Effector CD4-positive, alpha-beta T cell (primary cell): ENCODE measurements at regions not wholly inside any gene's neighbourhood (a gene's known extent, or its start where the extent isn't known, plus 50 kb on each side); places are given as distances from the start of the nearest gene placed in this dataset.
"Not testable (repeated sequence)": the region's sequence is repeated elsewhere in the genome, so short reads cannot be mapped to it uniquely, and the experiment has no call there.

Source experiments
- DNase-seq: peaks from one replicate; pipeline ENCODE4 v3.0.0-alpha.2; 2020

DNA sequence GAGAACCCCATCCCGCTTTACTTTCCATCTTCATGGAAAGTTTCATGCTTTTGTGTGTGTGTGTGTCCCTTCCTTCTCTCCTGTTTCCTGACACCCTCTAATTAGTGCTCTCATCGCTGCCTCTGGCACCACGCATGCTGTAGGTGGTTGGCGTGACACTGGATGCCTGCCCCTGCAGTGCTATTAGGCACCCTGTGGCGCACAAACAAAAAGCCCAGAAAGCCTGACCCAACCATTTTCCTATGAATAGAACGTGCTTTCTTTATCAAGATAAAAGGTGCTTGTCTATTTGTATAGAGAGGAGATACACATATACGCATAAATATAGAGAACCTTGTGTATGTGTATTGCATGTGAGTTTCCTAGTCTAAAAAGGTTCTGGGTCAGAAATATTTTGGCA, 120.8 kb upstream of the CDCA7L start:
- no peak for DNase-seq

DNA sequence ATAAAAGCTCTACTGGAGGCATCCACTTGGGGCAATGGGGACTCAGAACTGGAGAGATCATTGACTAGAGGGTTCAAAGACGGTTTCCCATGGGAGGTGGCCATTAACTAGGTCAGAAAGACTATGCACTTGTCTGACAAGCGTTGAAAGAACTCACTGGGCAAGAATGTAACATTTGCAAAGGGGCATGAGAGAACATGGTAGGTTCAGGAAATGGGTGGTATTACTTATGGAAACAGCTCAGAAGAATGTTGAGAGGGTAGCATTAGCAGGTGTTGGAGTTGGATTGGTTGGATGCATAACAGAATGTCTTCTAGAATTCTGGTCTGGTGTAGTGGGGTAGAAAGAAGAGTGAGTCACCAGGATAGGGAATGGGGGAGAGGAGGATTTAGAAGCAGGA, 119.1 kb upstream of the CDCA7L start:
- no peak for DNase-seq

DNA sequence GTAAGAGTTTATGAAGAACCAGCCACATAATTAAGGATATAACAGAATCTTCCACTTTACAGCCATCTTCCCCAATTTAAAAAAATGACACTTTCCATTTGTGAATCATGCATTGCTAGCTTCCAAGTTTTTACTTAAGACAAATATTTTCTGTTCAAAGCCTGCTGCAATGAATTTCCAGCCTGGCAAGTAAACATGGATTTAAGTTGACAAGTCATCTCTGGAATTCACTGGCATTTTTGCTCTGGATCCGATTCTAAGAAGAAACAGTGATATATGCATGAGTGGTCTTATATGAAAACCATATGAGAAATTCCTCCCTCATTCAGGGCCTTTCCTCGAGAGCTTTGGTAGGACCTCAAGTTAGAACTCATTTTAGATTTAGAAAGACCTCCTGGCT, 116.1 kb upstream of the CDCA7L start:
- DNase-seq: no peak

DNA sequence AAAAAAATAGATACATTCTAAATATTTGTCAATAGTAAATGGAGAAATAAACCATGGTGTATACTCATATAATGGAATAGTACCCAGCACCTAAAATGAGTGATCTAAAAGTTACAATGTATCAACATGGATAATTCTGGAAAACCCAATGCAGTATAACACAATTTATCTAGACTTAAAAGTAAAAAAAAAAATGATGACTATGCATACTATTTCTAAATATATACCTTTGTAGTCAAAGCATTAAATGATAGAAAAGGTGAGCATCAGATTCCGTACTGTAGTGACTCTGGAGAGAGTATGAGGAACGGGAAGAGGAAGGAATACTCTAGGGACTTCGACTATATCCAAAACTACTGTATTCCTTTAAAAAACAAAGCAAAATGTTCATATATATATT, 115.2 kb upstream of the CDCA7L start:
- DNase-seq: no peak

DNA sequence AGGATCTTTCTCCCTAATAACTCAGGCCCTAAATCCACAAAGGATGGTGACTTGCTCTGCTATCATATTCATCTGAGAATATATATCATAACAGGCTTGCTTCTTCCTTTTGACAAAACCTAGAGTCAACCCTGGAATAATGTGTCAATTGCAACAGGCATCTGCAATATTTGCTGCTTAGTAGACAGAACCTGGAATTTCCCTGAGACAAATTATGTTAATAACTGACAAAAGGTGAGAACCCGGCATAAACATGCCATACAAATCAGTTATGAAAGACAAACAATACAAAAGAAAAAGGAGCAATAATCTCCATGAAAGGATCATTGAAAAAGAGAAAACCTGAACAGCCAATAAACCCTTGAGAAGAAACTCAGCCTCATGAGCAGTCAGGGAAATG, 114.5 kb upstream of the CDCA7L start:
- no peak for DNase-seq

DNA sequence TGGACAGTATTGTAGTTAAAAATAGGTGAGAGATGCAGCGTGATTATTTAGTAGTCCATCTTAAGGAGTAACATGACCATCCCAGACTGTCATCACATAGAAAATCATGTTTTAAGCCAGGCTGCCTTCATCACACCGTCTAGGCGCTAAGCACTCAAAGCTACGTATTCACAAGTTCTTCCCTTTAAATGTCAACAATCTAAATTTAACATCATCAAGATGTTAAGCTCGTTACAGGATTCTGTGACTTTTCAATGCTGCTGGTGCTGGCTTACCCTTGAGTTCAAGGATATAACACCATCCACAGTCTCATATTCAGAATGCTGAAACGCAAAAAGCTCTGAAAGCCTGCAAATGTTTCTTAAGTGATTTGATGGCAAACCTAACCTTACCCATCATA, 109.5 kb upstream of the CDCA7L start:
- no peak for DNase-seq

DNA sequence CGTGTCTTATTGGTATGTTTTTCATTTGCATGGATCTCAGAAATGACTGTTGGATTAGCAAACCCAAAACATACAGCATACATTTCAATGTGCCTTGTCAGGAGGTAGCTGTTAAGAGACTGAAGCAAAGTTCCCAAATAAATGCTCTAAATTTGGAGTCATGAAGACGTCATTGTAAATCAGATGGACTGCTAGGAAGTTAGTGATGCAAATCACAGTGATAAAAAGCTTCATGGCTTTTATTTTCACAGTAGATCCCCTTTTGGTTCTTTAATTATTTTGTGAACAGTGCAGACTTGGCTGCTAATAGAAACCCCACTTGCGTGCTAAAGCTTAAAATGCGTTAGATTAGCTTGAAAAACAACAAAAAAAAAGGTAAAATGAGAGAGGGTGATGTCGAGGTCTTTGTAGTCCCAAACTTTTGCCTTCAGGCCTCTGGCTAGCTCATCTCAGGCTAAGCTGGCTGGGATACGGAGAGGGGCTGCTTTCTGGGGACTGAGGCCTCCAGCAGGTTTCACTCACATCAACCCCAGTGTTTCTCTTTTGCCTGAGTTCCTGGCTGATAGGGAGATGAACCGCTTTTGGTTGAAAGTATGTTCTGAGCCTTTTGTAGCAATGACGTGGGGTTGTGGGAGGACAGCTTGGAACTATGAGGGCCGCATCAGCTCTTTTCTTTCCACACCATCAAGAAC, 107.1 kb upstream of the CDCA7L start:
- no peak for DNase-seq

DNA sequence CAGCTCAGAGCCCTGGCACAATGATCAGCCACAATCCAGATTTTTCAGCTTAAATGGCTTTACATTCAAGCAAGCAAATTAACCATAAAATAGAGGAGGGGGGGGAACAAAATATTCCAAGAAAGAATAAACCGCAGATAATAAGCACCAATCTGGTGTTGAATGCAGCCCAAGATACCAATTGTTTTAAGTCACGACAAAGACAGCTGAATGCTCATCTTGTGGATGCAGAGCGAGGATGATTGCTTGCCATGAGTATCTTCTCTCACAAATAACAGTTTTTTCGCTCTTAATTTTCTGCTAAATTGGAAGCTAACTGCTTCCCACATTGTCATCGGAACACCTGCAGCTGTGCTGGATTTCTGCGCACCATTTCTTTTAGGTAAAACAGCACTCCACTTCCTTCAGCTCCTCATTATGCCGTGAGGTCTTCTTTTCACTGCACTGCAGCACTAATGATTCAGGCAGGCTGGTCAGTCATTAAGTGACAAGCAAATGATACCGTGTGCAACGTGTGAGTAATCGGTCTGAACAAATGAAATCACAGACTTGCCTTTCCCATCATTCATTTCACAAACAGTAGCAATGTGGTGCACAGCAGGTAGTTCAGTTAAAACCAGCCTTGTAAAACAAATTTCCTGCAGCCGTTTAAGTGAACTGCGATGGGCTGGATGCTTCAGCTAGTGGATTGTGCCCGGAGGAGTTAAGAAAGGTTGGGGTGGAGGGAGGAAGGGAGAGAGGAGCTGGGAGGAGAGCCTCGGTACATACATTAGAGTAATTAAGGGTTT, 106.4 kb upstream of the CDCA7L start:
- no peak for DNase-seq

DNA sequence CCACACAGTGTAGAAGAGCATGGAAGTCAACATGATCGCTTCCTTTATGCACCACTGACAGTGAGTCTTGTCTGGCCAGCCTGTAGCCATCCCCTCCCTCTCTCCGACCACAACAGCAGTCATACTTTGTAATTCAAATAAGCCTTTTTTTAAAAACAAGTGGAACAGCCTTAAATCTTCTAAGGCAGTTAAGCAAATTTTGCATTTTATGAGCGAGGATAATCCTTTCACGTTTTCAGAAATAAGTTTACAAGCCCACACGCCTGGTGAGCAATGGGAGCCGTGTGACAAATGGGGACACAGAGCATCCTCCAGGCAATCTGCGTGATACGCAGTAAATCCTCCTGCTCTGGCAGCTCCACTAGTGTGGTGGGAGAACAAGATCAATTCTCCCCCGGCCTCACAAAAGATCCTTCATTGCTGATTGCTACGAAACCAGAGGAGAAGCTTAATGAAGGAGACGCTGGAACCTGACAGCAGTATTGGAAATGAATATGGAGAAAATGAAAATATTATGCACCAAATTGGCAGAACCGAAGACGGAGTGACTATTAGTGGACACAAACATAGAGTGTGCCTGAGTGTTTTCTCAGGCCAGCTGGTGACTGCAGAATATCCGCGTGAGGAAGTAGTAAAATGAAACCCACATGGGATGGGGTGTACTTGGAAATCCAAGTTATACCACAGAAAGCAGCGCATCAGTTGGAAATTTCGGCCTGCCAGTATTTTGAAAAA, 104.2 kb upstream of the CDCA7L start:
- DNase-seq: no peak

DNA sequence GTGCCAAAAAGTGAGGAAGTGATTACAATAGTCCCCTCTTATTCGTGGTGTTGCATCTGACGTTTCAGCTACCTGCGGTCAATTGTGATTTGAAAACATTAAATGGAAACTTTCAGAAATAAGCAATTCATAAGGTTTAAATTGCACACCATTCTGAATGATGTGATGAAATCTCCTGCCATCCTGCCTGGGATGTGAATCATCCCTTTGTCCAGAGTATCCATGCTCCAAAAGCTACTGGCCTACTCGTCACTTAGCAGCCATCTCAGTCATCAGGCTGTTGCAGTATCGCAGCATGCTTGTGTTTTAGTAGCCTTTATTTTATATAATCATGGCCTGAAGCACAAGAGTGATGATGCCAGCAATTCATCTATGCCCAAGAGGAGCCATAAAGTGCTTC, 97.7 kb upstream of the CDCA7L start:
- no peak for DNase-seq

DNA sequence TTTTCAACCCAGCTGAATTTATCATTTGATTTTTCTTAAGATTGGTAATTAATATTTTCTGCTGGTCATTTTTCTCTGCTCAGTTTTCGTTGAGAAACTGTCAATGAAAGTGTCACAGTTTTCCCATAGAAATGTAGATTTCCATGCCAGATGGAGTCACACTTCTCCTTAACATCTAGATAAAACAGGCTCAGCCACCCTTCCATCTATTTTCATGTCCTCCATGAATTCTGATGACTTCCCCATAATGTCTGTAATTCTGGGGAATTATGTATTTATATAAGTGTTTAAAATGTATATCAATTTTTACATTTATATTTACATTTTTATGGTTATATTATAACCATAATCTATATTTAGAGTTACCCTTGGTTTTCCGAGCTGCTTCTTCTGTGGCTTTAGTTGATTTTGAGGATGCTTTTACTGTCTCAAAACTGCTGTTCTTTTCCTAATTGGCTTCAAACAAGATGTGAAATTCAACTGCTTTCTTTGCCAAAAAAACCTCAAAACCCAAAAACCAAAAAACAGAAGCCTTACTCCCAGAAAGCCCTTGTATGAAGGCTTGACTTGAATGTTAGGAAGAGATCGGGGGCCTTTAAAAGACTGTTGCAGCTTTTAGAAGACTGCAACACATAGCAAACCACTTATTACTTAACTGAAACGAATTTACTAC, 95.4 kb upstream of the CDCA7L start:
- no peak for DNase-seq

DNA sequence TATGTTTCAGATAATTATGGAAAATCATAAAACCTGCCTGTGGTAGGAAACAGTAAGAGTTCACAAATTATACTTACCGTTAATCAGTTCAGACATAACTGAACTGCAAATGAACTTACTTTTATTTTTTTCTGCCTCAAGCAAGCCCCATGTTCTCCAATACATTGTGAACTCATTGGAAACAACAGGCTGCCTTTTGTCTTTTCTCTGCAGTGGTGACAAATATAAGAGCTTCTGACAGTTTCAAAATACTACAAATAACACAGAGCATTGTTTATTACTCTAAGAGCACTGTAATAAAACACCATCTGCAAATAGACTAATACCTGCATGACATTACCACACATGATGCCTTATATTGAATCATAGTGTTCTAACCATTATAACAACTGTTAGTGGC, 94.0 kb upstream of the CDCA7L start:
- no peak for DNase-seq

DNA sequence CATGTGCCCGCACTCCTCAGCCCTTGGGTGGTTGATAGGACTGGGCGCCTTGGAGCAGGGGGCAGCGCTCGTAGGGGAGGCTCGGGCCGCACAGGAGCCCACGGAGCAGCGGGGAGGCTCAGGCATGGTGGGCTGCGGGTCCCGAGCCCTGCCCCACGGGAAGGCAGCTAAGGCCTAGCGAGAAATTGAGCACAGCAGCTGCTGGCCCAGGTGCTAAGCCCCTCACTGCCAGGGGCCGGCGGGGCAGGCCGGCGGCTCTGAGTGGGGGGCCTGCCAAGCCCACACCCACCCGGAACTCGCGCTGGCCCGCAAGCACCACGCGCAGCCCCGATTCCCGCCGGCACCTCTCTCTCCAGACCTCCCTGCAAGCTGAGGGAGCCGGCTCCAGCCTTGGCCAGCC, 86.7 kb upstream of the CDCA7L start:
- DNase-seq: not testable (repeated sequence)

DNA sequence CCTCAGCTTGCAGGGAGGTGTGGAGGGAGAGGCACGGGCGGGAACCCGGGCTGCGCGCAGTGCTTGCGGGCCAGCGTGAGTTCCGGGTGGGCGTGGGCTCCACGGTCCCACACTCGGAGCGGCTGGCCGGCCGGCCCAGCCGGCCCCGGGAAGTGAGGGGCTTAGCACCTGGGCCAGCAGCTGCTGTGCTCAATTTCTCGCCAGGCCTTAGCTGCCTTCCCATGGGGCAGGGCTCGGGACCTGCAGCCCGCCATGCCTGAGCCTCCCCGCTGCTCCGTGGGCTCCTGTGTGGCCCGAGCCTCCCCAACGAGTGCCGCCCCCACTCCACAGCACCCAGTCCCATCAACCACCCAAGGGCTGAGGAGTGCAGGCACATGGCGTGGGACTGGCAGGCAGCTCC, 83.0 kb upstream of the CDCA7L start:
- DNase-seq: not testable (repeated sequence)

DNA sequence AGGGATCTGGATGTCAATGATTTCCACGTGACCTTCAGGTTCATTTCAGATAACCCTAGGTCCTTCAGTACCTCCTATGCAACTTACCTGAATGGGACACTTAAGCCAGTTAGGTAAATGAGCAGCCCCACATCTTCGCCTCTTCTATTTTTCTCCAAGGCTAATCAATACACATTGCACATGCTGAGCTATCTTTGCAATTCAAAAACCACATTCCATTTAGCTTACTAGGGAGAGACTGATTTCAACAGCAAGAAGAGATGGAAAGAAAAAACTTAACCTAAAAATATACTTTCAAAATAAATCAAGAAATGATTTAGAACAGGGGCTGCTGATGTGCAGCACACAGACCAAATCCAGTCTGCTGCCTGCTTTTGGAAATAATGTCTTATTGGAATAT, 81.8 kb upstream of the CDCA7L start:
- DNase-seq: no peak

DNA sequence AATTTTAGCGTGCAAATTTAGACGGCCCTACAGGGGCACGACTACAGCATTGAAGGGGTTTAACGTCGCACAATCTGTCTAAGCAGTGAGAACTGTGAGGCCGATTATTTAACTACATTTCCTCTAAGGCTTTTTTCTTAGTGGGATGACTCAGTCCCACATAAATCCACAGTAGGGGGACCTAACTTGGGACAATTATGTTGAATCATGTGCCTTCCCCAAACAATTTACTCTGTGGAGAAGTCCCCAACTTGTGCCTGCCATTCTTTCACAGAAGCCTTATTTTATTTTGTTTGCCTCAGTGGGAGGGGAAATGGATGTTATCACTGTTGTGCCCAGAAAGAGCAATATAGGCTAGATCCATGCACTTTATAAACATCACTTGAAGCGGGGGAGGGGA, 80.3 kb upstream of the CDCA7L start:
- no peak for DNase-seq

DNA sequence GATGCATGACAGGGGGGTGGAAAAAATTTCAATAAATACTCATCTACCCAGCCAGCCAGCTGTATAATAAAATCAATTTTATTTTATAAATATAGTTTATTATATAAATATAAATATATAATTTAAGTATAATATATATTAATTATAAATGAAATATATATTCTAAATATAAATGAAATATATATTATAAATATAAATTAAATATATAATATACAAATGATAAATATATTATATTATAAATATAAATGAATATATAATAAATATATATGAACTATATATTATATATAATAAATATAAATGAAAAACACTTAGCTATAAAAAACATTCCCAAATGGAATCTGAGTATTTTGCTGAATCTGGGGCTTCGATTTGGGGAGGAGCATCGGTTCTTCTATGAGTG, 79.4 kb upstream of the CDCA7L start:
- no peak for DNase-seq

DNA sequence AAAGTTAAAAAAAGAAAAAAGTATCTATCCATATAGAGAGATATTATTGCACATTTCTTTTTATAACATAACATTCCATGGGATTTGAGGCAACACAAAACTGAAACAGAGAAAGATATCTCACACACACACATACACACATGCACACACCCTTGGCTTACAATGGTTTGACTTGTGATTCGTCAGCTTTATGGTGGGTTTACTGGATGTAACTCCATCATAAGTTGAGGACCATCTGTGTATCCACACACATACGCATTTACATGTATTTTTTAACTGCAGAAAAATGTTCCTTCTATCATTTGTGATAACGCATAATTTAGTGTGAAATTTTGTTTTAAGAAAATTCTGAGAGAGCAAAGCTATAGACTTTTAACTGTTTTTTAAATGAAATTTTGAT, 74.2 kb upstream of the CDCA7L start:
- no peak for DNase-seq

DNA sequence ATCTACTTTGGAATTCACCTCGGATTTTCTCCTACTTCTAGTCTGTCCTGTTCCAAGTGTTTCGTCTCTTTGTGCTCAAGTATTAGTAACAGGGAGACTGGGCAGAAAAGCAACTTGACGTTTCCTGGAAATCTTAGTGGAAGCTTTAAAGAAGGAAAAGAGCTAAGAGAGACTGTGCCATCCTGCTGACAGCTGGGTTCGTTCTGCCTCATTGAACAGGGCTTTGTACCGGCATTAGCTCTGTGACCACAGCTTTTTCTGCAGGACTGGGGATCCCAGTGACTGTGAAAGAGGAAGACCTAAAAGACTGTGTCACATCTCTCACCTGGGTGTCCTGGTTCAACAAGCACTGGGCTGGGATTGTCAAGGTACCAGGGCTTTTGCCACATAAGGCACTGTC, 70.8 kb upstream of the CDCA7L start:
- DNase-seq: no peak

DNA sequence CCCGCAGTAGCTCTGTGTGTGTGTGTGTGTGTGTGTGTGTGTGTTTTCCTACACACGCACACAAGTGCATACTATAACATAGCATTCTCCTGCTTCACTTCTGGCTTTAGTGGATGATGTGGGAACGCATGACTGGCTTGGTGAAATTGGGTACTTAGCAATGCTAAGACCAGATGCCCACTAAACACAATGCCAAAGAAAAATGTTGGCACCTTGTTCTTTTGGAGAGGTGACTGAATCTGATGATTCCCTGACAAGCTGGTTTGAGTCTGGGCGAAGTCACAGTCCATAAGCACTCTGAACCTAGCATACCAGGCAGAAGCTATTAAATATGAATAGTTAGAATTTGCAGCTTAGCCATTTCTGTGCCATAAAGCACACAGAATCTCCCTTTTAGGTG, 68.0 kb upstream of the CDCA7L start:
- no peak for DNase-seq

DNA sequence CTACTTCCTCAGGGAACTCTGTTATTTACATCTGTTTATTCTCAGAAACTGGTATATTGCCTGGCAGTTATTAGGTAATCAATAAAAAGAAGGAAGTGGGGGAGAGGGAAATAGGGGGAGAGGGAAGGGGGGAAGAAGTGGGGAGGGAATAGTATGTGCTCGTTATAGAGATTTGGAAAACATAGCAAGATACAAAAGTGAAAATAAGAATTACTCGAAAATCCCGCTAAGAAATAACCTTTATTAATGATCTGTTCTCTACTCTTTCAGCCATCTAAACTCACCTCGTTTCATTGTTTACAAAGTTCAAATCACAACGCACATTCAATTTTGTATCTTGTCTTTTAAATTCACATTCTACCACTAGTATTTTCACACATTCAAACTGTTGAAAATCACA, 63.0 kb upstream of the CDCA7L start:
- no peak for DNase-seq

DNA sequence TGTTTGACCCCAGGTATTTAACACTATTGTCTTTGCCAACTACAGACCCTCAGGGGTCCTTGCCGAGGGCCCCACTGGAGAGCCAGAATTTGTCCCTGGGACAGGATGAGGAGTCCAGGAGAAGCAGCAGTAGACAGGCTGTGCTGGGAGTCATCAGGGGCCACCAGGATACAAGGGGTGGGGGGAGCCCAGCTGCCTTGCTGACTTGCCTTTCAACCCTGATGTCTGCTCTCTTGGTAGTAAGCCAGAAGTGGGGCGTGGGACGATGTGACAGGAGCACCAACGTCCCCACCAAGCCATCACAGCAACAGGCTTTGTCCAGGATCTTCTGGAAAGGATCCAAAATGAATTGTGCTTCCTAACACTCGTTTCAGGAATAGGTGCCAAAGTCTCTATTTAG, 62.4 kb upstream of the CDCA7L start:
- DNase-seq: no peak

DNA sequence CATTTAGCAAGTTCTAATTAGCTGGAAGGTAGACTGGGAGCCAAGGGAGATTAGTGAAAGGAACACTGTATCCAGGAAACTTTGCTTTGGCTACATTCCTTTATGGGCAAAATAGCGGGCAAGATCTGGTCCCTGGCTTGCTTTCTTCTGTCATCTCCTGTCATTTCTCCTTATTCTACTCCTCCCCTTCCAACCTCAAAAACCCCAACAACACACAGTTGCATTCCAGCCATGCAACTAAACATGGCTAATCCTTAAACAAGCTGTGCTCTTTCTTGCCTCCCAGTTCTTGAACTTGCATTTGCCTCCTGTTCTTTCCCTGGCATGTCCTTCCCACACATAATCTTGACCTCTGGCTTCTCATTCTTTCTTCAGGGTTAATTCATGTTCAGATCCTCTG, 59.5 kb upstream of the CDCA7L start:
- DNase-seq: no peak

DNA sequence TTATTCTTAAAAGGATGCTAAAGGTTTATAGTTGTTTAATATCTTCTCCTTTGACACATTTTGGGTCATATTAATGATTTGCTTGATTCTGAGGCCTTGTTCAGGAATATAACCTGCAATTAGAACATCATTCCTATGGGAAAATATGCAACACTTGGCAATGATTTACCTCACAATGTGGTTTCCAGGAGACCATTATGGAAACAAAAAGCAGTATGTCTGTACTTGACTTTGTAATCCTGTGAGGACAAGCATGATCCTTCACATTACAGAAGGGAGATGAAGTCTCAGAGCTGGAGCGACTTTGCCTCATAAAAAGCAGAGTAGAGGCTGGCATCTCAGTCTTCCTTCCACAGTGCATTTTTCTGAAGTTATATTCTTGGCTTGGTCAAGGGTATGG, 57.0 kb upstream of the CDCA7L start:
- no peak for DNase-seq
